ENCODE measurements at regions not wholly inside any gene's neighbourhood (a gene's known extent, or its start where the extent isn't known, plus 50 kb on each side); places are given as distances from the start of the nearest gene placed in this dataset.

DNA sequence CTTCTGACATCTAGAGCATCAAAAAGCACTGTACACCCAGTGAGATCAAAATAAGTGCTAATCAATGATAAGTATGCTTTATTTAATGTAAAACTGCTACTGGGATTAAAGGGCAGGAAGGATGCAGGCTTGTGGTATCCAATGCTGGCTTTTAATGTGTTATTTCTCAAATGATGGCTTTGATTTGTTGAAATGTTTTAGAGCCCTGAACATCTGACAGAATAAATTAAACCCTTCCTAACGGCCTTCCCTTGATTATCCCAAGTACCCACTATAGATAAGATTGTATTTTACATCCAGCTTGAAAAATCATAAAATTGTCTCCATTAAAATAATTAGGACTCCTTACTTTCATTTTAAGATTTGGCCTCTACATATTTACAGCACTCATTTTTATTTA, 382.9 kb downstream of the HNRNPD start:
- DNase-seq, result no peak

DNA sequence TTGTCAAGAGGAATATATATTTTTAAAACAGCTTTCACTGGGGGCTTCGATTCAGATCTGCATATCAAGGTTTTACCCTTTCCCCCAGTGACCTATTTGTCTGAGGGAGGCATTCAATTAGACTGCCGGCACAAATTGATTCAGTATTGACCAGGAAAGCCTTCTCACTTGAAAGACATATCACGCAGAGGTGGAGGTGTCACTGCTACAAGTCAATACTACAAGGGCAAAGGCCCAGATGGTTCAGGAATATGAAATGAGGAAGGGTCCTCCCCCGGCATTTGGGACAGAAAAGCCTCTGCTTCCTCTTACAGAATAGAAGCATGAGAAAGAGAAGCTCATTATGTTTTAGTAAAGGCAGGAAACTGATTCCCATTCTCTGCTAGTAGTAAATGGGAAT, 383.6 kb downstream of the HNRNPD start:
- no peak for DNase-seq

DNA sequence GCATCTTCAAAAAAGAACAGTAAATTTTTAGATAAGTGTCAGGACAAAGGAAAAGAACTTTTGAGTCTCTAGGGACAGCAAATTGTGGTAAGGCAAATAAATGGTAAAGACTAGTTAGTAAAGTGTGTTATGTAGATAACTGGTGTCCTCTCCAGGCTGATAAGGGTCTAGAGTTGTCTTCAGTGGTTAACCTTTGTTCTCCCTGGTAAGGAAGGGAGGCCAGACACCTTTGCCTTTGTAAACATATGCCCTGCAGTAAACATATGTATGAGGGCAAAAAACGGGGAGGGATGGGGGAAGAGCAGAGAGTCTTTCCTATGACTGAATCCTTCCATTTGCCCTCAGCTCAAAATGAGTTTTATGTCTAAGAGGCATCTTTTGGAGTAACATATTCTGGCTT, 384.6 kb downstream of the HNRNPD start:
- DNase-seq, result no peak

DNA sequence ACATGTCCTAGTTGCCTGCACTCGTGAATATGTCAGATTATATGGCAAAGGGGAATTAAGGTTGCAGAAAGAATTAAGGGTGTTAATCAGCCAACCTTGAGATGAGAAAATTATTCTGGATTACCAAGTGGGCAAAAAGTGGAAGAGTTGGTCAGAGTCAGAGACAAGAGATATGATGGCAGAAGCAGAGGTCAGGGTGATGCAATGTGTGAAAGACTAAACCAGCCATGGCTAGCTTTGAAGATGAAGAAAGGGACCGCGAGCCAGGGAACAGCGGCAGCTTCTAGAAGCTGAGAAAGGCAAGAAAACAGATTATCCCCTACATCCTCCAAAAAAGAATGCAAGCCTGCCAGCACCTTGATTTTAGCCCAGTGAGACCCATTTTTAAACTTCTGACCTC, 385.6 kb downstream of the HNRNPD start:
- no peak for DNase-seq

DNA sequence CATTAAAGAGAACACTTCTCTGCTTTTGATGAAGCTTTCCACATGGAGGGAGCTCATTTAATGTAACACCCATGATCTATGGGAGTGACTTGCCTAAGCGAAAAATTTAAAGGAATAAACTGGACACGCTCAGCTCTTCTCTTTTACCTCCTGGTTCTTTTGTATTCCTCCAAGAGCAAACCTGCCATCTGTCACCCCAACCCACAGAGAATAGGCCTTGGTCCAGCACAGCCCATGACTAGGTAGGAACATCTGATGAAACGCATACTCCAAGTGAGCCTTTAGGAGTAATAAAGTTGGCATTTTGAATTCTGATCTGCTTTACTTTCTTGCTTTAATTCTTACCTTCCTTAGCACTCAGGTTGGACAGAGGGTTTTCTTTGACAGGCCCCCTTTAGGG, 389.0 kb downstream of the HNRNPD start:
- no peak for DNase-seq

DNA sequence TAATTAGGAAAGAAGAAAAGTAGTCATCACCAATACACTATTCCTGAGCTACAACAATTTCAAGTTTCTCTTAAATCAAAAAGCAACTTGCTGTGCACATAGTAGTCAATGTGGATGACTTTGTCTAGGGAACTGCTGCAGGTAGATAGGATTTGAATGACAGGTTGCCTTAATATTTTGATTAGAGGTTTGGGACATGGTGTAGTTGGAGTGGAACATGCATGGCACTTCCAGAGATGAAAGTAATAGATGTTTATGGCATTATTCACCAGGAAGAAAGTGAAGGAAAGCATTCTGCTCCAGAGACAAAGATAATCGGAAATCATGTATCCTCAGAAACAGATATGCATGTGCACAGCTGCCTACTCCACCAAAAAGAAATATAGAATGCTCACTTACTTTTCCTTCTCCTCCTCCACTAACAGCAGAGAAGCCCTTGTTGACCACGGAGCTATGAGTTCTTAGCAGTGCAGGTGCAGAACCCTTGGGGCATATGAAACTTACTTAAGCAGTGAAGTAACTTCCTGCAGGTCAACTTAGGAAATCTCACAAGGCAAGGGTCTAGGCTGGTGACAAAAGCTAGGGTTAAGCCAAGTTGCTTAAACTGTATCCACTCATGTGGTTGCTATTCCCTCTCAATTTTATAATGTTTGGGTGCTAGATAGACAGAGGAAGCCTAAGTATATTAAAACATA, 390.8 kb downstream of the HNRNPD start:
- DNase-seq, result no peak

DNA sequence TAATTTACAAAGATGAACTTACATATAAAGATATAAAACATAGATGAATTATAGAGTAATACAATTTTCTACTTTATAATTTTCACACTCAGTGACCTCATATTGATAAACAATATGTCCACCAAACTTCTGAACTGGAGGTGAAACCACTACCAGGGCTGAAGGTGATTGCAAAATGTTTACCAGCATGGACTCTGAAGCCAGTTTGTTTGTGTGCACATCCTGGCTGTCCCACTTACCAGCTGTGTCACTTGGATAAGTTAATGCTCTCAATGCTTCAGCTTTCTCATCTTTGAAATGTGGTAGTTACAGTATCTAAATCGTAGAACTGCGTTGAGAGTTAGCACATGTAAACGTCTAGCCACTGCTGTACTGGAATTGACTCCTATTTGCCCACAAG, 392.6 kb downstream of the HNRNPD start:
- no peak for DNase-seq

DNA sequence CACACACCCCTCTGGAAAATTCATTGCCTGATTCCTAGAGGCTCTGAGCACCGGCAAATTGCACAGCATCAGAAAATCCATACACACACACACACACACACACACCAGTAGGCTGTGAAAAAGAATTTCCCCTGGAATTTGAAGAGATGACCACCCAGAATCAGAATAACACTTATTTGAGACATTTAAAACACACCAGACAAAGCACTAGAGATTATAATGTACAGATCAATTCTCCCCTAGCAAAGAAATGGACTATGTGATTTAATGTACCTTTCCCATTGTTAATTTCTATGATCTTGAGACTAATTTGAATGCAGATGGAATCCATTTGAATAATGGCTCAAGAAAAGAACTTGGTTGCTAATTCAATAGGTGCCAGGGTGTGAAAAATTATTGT, 399.3 kb downstream of the HNRNPD start:
- DNase-seq, result no peak

DNA sequence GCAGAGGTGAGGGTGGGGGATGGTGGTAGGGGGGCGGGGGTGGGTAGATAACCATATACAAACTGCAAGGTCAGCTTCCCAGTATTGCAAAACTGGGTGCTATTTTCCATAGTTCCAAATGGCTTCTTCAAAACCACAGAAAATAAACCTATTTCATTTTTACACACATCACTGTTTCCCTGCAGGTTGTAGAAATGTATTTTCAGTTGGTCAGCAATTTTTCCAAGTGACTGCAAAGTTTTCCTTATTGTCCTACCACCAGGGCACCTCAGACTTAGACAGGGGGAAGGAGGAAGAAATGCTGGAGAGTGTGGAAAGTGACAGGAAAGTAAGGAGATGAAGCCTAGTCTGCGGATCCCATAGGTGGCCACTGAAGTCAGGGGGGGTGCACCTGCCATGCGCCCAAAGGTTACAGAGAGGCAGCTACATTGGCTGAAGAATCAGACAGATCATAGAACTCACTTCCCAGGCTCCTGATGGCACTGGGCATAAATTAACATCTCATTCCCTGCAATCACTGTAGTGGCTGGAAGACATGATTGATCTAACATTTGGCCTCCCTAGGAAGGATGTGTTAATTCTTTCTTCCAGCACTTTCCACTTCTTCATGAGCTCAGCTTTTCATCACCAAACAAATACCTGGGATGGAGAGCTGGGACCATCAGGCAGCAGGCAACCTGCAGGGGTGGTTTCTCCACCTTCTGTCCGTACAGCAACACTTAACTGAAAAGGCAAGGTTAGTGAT, 402.0 kb downstream of the HNRNPD start:
- DNase-seq, result no peak

DNA sequence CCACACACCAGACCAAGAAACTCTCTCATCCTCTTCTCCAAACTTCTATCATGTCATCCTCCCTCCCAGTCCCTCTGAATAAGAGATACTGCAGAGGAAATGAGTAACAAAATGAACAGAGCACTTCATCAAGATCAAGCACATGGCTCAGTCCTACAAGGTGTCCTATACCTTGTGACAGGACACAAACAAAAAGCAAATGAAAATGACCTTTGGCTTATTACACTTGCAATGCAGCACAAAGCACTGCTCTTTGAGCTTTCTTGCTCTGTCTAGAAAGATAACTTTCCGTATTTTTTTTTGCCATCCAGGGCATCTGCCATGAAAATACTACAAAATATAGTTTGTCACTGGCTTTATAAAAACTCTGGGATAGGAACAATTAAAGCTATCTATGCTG, 402.7 kb downstream of the HNRNPD start:
- no peak for DNase-seq

DNA sequence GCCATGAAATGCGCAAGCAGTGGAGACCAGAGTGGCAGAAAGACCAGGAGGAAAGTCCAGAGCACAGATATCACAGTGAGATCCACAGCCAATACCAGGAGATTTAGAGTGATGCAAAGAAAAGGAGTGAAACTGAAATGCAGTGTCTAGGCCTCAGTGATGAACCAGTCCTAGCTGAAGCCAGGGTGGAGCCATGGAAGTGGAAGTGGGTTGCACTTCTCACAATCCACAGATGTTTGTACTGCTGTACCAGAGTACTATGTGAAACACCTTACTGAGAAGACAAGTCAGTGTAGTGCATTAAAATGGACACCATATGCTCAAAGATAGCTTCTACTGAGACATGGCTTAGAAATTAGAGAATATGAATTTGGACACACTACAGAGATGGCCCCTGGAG, 403.3 kb downstream of the HNRNPD start:
- no peak for DNase-seq

DNA sequence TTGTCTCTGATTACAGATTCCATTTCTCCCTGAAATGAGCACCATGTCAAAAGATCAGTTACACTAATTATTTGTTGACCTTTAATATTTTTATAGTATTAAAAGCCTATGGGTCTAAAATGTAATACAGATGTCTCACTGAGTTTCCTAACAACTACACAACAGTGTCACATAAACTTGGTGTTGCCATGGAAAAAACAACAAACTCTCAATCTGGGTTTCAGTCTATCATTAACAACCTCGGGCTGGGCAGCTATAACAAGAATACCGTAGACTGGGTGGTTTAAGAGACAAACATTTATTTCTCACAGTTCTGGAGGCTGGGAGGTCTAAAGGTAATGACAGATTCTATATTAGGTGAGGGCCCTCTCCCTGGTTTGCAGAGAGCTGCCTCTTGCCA, 407.1 kb downstream of the HNRNPD start:
- DNase-seq, result no peak

DNA sequence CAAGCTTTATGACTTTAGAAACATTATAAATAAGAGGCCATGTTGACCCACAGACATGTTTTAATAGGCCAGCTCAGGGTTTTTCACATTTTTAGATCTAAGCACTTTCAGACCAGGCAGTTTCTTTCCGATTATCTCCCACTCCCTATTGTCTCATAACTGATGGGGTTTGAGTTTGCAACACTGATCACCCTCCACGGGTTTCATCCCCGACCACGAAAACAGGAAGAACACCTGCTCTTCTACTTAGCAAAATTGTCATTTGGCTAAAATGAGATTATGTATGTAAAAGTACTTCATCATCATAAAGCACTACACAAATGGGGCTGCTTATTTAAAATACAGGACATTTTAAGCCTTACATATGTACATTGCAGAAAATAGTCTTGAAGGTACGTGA, 407.9 kb downstream of the HNRNPD start:
- DNase-seq, result no peak

DNA sequence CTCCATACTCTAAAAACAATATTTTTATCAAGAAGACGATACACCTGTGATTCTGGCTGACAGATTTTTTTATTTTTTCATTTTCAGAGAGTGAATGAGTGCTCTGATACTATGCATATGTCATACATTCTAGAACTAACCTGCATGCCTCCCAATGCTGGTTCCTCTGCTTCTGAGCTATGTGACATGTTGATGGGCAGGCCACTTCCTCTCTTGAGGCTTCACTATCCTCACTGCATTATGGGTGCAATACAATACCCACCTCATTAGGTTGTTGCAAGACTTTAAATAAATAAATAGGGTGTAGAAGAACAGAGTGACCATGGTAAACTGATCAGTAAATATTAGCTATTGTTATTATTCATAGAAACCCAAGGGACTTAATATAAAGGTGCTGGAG, 408.3 kb downstream of the HNRNPD start:
- no peak for DNase-seq

DNA sequence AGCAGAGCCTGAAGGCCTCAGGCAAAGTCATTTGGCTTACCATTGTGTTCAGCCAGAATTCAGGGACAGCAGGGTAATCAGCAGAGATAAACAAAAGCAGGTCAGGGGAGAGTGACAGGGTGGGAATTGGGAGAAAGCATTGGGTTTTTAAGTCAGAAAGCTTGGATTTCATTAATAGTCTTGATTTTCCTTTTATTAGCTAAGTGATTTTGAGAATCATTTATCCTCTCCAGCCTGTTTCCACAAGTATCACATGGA, 410.1 kb downstream of the HNRNPD start:
- no peak for DNase-seq

DNA sequence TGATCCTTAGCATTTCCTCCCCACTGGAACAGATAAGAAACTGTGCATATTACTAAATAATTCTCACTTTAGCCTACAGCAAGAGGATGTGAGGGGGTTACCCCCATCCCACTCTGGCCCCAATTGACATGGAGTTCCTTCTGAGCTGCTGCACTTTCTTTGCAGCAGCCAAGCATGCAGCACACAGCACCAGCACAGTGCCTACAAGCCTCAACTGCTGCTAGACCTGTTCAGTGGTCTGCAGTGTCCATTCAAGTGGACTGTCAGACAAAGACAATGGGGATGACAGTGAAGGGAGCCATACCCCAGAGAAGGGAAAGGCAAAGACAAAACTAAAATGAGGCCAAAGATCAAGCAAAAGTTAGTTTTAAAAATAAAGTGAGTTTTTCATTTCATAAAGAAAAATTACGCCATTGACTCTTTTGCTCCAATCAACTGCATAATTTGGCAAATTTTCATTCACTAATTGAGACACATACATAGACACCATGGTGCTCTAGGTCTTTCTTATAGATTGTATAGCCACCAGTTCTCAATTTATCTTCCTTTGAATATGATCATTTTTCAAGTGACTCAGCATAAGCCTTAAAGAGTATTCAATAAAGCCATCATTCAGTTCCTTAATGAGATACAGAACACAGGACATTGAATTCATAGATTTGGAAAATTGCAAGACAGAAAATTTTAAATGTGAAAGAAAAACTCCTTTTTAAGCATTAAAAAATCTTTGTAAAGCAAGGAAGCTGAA, 410.6 kb downstream of the HNRNPD start:
- DNase-seq, result no peak

DNA sequence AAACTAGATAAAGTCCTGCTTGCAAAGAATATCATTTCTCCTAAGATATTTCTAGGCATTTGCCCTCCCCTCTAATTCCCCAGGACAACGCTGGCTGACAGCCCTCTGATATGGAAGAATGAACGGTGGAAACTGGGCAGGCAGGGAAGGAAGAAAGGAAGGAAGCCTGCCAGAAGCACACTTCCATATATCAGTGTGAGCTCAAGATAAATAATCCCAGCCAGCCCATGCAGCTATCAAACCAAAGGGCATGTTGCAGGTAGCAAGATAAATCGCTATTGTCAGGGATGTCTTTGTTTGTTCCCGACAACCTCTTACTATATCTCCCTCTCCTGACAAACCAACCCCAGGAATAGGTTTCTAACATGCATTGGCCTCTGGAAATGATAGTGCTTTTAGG, 412.8 kb downstream of the HNRNPD start:
- no peak for DNase-seq

DNA sequence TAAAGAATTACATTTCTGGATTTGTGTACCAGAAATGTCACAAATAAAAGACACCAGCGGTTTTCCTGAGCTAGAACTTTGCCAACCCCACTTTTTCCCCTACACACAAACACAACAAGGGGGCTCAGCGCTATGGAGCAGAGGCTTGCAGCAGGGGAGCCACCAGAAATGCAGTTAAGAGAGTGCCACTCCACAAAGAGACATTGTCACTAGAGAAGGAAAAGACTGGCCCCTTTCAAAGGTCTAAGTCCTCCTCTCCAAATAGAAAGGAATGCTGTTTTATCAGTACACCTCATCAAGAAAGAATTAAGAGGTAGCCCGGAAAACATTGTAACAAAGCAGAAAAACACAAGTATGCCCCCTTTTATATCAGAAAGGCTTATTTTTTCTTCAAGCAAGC, 419.5 kb downstream of the HNRNPD start:
- DNase-seq, result no peak

DNA sequence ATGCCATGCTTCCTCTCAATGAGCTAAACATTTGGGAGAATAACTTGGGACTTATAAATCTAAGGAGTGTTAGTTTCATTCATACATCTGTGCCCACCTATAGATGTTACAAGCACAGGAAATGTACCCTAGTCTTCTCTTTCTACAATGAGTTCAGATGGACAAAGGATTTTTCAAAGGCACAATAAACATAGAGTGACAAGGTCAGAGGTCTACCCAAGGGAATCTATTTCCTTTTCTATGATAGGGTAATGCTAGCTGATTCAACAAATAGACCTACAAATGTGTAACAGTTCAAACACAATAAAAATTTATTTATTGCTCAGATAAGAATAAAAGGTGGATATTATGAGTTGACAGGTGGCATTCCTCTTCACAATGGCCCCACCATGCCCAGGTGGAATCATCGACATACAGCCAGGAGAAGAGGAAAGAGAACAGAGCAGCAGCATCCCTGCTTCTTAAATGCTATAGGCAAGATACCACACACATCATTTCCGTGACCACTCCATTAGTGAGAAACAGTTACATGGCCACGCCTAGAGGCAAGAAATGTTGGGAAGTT, 421.8 kb downstream of the HNRNPD start:
- DNase-seq, result no peak

DNA sequence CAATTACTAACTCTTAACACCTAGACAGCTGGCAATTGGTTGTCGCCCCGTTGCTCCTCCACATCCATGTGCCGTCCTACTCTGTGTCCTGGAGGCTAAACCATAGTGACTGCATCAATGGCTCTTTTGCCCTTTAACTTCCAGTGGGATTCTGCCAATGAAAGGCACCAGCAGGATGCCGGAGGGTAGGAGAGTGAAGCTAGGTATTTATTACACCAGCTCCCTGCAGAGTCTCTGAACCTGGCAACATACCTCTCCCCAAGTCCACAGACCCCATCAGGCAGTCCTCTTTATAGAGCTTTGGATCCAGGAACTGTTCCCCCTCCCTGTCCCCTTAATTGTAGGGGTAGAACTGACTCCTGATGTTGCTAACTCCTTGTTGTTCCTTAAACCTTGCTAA, 426.8 kb downstream of the HNRNPD start:
- no peak for DNase-seq

DNA sequence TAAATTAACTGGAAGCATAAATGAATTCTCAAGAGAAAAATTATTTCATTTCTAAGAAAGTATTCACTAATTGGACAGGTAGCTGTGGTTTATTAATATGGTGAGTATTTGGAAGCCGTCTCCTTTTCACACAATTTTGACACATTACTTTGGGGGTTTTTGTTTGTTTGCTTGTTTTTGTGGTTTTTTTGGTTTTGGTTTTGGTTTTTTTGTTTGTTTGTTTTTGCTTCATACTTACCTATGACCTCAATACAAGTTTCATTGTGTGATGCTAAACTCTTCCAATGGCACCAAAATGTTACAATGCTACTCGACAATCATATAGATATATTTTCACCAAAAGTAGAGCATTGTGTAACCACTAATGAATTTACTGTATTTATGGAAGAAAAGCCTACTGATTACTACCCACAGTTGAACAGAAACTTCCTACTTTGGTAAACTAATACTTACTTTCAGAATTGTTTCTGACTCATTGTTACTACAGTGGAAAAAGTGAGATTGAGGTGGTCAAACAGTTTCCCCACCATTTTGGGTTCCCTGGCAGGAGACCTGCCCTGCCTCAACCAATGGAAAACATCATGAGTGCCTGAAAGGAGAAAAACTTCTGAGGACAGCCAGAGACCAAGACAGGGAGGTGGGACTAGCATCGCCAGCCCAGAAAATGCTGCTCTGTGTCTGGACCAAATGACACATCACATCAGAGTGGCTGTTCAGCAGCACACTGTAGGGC, 443.1 kb downstream of the HNRNPD start:
- DNase-seq, result no peak

DNA sequence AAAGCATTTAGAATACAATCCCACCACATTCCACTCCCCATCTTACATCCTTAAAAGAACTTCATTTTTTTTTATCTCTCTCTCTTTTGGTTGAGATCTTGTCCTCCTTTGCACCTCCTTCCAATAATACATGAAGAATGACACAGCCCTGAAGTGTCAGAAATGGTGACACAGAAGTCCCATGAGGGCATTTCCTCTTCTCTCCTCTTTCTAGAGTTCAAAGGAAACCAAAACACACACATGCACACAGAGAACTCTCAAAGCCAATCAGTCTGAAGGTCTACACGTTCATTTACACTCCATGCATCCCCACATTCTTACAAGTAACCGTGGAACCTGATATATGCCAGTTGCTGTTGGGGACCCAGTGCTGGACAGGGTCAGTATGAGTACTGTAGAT, 450.7 kb downstream of the HNRNPD start:
- DNase-seq, result no peak

DNA sequence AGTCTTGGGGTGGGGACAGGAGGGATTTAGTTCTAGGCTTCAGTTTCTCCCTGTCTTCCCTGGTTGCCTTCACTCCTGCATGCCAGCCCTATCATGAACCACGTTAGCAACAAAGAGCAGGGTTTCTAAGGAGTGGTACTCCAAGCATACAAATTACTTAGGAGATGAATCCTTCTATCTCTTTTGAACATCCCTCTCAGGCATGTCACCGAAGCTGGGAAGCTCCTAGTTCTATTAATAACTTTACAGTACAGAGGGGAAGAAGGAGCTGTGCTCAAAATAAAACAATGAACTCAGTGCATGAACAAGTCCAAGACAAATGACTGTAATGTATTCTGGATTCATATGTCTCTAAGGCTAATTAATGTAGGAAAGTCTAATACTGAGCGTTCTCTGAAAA, 450.6 kb upstream of the RASGEF1B start:
- DNase-seq, result no peak

DNA sequence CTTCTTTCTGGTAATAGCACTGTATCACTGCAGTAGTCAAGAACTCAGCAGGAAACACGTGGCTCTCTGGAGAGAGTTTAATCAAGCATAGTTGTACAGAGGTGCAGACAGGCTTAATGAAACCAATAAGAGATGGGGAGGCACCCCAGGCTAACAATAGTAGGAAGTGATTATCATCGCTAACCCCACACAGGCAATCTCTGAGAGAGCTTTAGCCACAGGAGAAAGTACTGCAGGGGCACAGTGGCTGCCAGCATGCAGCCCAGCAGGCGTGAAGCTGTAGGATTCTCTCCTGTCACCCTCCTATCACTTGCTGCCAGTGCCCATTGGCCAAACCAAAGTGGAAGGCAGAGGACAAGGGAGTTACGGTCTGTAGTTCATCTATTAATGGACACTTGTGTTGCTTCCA, 450.0 kb upstream of the RASGEF1B start:
- no peak for DNase-seq
